Left hindlimb (tissue), 1 donor: ENCODE measurements at regions not wholly inside any gene's neighbourhood (a gene's known extent, or its start where the extent isn't known, plus 50 kb on each side); places are given as distances from the start of the nearest gene placed in this dataset.
"Not testable (repeated sequence)": the region's sequence is repeated elsewhere in the genome, so short reads cannot be mapped to it uniquely, and the experiment has no call there.

Experiments used
- DNase-seq: peaks from one replicate; pipeline ENCODE4 v3.0.0-alpha.2; 2018

DNA sequence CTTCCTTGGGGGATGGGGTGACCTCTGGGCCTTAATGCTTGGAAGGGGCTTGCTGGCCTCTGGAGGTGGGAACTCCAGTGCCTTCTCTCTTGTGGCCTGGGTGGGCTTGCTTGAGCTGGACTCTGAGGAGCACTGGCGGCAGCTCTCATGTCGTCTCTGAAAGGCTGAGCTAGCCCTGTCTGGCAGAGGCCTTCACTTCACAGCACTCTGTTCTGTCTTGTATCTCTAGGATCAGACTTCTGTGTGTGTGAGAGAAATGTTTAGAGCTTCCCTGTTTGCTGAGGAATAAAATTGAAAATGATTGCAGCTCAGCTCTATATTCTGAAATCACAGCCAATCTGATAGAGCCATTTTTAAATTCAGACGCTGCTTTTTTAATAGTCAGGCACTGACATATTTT, 185.3 kb downstream of the KCNRG start:
- DNase-seq = no peak

DNA sequence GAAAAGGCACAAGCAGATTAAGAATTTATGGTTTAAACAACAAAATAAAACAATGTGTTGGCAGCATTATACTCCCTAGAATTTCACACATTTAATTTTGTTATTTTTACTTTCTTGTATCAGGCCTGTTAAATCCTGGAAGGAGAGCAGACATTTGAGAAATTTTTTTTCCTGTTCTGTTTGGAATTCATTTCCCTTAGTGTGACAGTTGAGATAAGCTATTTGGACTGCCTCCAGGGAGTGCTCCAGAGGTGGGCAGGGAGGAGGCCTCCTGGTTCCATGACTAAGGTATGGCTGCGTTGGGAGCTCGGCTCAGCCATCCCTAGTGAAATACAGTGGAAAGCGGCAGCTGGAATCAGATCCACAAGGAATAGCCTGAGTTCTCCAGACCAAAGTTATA, 185.7 kb downstream of the KCNRG start:
- DNase-seq = no peak

DNA sequence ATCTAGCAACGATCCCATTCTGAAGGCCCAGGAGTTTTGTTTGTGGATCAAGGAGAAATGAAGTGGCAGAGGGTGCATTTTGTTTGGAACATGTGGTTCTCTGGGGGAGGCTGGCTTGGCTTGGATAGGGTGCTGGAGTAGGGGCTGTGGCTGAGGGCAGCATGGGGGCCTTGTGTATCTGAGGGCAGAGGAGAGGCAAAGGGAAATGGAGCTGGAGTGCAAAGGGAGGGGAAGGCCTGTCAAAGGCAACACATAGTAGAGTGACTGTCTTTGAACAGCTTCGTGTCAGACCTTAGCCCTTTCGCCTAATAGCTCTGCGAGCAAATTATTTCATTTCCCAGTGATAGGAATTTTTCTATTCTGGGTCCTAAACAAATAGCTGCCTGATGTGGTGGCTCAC, 187.2 kb downstream of the KCNRG start:
- no peak for DNase-seq

DNA sequence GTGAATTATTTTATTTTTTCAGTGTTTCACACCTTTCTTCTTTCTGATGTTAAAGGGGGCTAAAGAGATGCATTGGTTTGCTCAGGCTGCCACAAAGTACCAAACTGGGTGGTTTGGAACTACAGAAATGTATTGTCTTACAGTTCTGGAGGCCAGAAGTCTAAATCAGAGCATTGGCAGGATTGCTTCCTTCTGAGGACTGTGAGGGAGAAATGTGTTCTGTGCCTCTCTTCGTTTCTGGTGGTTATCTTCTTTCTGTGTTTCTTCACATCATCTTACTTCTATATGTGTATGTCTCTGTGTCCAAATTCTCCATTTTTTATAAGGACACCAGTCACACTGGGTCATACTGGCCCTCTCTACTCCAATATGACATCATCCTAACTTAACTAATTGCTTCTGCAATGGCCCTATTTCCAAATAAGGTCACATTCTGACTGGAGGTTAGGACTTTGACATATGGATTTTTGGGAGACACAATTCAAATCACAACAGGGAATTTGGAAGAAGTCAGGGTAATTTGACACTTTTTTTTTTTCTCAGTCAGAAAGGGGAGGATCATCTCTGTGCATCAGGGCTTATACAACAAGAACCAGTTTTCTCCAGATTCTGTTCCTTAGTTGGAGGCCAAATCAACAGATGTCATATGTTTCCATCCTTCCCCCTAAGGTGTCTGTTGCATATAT, 188.2 kb downstream of the KCNRG start:
- no peak for DNase-seq

DNA sequence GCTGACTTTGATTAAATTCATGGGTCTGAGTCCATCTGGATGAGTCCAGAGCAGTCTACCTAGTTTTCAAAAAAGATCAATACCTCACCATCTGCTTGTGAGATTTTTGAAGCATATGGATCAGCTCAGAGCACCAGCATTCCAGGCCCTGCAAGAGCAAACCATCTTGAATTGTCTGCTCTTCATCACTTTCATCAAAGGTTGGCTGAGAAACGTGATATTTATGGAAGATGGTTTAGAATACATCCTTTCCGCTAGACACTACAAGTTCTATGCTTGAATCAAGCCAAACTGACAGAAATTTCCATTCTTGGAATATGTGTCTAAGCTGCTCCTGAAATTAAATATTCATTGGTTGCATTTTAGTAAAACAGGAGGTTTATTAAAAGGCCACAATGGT, 190.3 kb downstream of the KCNRG start:
- DNase-seq = no peak

DNA sequence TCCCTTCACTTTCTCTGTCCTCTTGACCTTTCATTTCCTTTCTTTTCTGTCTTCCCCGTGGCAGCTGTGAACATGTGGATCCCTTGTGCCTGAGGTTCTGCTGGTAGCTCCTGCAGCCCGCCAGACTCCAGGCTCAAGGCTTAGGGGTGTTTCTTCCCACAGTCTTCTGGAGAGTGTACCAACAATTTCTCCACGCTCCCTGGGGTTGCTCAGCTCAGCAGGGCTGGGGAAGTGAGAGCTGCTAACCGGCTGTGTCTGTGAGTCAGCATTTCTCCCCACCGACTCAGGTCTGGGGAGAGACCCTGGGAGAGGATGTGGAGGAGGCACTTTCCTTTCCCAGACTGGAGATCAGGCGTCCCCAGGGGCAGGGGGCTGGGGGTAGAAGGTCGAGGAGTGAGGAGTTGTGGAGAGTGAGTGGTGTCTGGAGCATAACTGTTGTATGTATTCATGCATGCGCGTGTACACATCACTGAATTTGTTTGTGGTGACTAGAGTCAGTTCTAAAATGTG, 193.6 kb downstream of the KCNRG start:
- DNase-seq = peak; percentile 65

DNA sequence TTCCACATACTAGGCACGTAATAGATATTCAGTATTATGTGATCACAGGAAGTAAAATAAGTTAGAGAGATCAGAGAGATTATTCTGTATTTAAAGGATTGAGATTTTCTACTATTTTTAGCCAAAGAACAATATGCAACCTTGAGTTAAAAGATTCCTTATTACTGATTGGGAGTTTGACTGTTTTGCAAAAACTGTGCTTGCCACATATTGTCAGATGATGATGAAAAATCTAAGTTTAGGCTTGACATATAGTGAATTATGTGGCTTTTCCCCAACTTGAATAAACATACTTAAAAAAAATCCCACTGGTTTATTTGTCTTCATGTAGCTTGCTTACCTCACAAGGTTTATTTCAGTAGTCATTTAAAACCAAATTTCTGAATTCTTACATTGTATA, 194.4 kb downstream of the KCNRG start:
- no peak for DNase-seq

DNA sequence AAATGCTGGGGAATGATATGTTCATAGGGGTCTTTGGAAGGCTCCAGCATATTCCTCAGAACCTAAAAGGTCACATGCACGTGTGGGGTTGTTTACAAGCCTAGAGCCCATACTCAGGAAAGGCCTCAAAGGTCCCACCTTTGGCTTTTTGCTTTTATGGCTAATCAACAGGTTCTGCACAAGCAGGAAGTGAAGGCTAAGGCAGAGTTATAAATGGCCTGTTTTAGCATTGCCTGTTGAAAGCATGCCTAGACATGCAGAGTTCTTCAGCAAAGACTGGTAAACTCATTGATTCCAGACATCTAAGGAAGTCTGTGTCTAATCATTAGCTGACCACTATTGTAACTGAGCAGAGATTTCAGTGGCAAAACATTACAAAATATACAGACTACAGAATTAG, 198.3 kb downstream of the KCNRG start:
- no peak for DNase-seq

DNA sequence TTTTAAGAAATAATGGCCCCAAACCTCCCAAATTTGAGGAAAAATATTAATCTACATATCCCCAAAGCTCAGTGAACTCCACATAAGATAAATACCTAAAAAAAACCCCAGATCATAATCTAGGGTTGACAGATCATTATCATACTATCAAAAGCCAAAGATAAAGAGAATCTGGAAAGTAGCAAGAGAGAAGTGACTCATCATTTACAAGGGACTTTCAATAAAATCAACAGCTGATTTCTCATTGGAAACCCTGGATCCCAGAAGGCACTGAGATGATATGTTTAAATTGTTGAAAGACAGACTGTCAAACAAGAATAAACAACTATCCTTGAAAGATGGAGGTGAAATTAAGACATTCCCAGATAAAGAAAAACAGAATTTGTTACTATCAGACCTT, 199.3 kb downstream of the KCNRG start:
- DNase-seq = no peak

DNA sequence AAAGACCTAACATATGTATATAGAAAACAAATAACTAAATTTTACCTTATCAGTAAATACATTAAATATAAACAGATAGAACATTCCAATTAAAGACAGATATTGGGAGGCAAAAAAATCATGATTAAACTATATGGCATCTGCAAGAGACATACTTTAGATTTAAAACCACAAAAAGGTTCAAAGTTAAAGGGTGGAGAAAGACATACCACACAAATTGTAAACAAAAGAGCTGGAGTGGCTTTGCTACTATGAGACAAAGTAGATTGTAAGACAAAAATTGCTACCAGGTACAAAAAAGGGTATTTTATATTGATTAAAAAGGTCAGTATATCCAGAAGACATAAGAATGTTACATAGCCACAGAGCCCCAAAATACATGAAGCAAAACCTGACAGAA, 200.2 kb downstream of the KCNRG start:
- no peak for DNase-seq

DNA sequence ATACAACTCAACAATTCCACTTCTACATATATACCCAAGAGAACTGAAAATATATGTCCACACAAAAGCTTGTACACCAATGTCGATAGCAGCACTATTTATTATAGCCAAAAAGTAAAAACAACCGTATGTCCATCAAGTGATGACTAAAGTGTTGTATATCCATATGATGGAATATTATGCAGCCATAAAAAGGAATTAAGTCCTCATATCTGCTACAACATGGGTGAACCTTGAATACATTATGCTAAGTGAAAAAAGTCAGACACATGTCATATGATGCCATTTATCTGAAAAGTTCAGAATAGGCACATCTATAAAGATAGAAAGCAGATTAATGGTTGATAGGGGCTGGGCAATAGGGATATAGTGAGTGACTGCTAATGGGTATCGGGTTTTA, 204.5 kb downstream of the KCNRG start:
- no peak for DNase-seq

DNA sequence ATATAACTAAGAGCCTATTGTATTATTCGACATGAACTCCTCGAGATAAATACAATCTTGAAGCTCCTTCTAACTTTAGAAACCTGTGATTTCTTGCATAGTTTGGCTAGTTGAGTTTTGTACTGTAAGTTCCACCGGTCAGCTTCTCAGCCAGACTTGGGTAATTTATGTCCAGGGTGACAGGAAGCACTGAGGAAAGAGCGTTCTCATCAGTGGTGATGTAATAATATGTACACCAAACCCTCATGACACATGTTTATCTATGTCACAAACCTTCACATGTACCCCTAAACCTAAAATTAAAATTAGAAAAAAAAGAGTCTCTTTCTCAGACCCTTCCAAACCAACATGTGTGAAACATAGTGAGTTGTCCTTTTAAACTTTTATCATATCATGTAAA, 205.7 kb downstream of the KCNRG start:
- no peak for DNase-seq

DNA sequence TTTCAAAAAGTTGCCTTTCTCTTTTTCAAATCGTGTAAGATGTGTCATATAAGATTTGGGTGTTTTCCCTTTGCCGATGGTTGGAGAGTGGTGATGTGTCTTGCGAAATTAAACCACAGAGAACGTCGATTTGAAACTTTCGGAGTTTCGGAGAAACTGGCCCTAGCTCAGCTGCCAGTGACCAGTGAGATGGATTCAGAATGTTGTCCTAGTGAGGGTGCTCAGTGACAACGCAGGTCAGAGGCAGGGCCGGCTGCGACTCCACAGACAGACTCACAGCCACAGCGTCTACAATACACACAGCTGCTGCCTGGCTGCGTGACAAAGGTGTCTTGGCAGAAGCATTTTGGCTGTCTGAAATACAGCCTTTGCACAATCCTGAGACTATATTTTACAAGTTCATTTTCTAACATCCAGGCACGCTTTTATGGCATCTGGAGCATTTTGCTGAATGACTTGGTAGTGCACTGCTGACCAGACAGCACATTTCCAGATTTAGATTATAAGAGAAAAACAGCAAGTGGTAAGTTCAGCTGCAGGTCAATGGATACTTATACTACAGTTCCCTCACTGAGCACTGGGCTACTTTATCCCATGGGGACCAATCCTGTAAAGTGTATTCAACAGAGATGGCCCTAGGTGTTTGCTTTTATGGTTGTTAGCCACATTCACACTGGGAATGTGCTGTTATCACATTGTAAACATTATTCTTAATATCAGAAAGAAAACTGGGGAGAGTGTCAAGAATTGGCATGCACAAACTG, 207.5 kb downstream of the KCNRG start:
- peak; percentile 69 for DNase-seq

DNA sequence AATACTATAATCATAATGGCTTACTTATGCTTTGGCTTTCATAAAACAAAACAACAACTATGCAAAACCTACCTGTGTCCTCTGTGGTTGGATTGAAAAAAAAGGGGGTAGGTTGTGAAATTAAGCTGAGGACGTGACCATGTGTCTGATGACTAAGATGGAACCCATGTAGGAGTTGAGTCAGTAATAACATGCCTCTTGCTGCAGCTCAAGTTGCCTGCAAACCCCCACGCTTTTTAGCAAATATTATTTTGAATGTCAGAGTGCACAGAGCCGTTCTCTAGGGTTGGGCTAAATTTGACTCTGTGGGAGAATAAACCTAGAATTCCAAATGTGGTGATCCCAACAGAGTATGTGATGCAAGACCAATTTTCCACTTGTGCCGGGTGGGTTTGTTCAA, 209.3 kb downstream of the KCNRG start:
- DNase-seq = no peak

DNA sequence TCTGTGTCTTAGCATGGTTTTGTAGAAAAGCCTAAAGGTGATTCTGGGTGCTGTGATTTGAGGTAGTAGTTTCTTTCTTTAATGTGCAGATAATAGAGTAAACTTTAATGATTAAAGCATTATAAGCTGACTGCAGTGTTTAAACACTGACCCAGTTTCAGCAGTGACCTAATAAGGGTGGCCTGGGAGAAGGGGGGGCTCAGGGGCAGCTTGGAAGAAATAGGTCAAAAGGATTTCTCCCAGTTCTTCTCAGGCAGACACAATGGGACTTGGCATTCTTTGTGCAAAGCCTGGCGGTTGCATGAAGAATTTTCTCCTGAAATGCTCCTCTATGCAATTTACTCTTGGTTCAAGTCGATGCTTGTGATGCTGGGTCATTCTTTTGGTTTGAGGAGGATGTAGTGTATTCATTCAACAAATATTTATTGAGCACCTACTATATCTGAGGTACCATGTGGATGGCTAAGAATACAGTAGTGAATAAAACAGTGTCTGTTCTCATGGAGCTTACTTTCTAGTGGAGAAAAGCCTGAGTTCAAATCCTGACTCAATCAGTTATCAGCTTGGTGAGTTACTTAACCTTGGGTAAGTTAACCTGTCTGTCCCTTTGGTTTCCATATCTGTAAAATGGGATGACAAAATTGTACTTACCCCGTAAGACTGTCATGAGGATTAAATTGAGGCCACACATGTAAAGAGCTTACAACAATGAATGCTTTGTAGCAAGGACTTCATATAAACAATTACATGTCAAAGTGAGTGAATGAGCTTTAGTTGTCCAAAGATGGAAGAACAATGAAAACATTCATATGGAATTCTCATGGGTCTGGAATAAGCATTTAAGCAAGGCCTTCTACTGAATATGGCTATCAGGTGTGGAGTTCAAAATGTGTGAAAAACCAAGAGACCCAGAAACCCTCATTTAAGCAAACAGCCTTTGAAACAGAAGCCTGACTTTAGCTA, 210.2 kb downstream of the KCNRG start:
- no peak for DNase-seq

DNA sequence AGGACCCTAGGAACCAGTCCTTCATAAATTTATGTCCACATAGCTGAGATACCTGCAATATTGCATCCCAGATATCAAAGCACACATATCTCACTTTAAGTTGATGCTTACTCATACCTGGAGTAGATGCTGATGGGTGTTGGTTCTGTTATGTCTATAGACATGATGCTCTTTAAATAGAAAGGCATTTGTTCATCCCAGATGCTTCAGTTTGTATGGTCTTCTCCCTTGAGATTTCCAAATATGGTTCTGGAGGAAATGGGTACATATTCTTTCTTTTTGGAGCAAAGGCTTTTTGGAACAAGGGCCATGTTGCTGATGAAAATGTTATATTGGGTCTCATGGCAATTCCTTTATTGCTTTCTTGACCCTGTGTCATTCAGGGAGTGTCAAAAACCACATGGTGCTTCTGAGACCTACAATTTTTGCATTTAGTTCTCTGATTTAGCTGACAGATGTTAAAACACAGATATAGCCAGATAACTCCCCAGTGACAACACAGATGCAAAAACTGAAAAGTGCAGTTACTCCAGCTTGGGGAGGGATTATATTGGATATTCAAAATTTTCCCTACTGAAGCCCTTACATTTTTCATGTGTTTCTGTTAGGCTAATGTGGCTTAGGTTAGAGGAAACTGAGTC, 211.4 kb downstream of the KCNRG start:
- DNase-seq = no peak

DNA sequence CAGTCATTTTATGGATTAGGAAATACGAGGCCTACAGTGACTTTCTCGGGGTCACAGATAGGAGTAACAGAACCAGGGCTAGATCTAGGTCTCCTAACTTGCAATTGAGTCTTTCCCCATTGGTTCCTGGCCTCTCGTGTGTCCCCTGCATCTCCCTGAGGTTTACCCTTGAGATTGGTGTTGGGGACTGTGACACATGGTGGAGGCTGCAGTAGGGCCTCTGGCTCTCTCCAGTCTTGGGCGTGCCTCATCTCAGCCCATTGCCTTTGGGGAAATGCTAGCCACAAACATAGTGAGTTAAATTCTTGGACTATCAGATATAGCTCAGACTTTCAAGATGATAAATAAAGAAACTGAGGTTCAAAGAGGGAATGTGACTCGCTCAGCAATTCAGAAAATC, 212.1 kb downstream of the KCNRG start:
- no peak for DNase-seq

DNA sequence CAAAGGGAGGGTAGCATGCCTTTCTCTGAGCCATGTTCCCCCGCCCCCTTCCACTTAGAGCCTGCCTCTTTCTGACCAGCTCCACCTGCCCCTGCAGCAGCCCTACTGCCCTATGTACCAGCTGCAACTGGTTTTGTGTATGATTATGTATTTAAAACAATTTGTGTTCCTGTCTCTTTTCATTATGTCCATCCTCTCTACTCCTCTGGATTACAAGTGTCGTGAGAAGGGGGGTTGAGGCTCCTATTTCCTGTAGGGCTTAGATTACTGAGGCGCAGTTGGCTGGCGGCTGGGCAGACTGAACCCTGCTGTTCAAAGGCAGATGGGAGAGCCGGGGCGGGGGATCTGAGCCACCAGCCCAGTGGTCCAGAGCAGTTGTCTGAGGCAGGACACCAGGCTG, 213.3 kb downstream of the KCNRG start:
- DNase-seq = no peak

DNA sequence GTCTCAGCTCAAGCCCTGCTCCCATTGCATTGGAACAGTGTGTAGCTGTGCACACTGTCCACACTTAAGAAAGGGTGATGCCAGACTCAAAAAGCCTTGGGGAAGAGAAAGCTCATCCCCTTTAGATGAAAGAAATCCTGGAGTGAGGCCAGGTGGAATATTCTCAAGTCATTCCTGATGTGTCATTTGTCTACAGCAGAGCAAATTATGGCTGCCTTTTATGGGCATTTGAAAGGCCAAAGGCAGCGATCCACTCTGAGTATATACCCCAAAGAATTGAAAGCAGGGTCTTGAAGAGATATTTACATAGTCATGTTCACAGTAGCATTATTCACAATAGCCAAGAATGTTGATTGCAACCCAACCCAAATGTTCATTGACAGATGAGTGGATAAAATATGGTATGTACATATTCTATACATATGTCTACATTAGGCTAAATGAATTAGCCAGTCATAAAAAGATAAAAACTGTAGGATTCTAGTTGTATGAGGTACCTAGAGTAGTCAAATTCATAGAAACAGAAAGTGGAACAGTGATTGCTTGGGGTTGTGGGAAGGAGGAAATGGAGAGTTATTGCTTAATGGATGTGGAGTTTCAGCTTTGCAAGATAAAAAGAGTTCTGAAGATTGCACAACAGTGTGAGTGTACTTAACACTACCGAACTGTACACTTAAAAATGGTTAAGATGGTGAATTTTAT, 214.9 kb downstream of the KCNRG start:
- no peak for DNase-seq

DNA sequence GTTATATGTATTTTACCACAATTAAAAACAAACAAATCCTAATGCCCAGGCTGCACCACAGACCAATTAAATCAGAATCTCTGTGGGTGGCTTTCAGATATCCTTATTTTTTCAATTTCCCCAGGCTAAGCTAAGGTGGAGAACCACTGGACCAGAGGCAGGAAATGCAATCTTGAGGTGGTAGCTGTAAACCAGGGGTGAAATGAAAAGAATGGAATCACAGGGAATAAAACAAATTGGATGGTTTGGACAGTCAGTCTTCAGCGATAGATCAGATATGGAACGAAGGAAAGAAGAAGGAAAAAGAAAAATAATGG, 215.4 kb downstream of the KCNRG start:
- no peak for DNase-seq

DNA sequence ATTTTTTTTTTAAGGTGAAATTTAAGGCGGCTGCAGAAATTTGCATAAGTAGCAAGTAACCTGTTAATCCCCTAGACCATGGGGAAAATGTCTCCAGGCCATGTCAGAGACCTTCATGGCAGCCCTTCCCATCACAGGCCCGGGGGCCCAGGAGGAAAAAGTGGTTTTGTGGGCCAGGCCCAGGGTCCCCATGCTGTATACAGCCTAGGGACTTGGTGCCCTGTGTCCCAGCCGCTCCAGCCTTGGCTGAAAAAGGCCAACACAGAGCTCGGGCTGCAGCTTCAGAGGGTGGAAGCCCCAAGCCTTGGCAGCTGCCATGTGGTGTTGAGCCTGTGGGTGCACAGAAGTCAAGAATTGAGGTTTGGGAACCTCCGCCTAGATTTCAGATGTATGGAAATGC, 218.3 kb downstream of the KCNRG start:
- DNase-seq = not testable (repeated sequence)

DNA sequence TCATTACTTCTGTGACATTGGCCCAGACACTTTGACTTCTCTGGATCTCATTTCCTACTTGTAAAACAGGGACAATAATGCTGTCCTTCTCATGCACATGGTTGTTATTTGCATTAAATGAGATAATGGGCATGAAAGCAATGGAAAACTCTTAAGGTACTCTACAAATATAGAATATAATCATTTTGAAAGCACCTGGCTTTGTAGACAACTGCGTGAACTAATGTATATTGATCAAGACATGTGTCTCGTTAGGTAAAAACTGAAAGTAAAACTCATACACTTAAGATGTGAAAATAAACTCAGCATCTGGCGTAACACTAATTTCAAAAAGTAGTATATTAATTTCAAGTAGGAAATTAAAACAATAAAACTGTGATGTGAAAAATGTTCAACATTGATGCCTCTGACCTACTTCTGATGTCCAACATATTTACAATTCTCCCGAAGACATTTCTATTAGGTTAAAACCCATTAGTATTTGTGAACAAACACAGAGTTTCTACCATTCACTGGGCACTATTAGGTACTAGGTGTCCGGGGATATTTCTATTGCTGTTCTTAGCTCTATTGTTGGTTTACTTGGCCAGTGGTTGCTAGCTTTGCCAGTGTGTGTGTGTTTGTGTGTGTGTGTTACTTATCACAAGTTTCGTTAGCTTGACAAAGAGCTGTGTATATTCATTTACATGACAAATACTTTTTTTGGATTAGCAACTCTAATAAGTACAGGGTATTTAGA, 220.5 kb downstream of the KCNRG start:
- DNase-seq = no peak
